NCI-H524 treated with DMSO at 0.1 percent for 48 hours (cell line): ENCODE measurements at regions not wholly inside any gene's neighbourhood (a gene's known extent, or its start where the extent isn't known, plus 50 kb on each side); places are given as distances from the start of the nearest gene placed in this dataset.
A peak's percentile ranks its signal among the peaks of the same experiment; 100 is the strongest.

ENCODE experiments used
- DNase-seq: peaks from one replicate; lab custom pipeline; 2025; lab: John Stamatoyannopoulos, UW

DNA sequence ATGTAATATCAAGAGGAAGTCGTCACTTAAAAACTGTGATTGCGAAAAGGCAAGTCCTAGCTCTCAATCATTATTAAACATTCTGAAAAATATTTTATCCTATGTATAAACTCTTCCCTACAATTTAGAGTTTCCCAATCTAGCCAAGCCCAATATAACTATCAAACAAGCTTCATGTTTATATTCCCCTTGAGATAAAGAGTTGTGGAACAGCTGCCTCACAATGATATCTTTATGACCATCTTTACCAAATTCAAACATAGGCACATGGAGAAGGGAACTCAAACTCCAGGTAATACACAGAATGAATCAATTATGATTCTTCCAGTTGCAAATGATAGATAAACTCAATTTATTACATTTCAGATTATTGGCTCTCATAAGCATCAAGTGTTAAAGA is 1468.7 kb downstream of the EFNA5 start:
- DNase-seq = no peak

DNA sequence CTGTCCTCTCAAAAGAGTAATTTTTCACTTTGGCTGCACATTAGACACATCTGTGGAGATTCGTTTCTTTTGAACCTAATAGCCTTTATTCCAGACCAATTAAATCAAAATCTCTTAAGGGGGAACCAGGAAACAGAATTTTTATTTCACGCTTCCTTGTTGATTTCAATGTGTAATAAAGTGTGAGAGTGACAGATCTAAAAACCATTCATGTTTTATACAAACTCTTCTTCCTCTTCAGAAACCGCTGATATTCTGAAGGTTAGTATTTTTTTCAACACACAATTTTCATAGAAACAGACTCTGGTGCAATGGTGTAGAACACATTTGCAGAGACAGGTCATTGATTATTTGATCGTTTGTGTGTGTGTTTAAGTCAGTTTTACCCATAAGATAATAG is 1469.8 kb downstream of the EFNA5 start:
- DNase-seq = no peak

DNA sequence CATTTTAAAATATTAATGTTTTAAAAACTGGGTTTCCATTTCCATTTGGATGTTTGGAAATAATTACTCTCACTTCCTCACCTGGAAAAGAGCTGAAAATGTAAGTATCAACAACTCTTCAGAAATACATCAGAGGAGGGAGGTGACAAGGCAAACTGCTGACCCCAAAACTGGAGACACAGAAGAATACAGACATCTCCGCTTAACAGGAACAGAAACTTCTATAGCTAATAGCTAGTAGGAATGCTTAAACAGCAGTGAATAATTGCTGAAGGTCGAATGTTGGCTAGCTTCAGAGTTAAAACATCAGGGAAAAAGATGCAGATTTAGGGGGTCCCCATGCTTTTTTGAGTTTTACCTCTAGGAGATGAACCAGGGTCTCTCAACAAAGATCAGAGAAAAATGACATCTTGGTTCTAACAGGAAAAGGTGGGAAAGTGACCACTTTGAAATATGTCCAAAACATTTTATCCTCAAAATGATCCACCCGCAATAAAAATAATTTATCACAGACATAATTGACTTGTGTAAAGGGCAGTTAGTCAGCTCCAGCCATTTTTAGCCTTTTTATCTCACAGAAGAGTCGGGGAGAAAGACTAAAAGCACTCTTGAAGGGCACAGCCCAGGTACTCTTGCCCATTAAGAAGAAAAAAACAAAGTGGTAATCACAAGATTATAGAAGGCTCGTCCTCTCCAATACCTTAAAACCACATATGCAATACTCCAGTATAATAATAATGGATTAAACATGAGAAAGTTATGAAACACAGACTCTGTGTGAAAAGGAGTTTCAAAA is 1474.9 kb downstream of the EFNA5 start:
- no peak for DNase-seq

DNA sequence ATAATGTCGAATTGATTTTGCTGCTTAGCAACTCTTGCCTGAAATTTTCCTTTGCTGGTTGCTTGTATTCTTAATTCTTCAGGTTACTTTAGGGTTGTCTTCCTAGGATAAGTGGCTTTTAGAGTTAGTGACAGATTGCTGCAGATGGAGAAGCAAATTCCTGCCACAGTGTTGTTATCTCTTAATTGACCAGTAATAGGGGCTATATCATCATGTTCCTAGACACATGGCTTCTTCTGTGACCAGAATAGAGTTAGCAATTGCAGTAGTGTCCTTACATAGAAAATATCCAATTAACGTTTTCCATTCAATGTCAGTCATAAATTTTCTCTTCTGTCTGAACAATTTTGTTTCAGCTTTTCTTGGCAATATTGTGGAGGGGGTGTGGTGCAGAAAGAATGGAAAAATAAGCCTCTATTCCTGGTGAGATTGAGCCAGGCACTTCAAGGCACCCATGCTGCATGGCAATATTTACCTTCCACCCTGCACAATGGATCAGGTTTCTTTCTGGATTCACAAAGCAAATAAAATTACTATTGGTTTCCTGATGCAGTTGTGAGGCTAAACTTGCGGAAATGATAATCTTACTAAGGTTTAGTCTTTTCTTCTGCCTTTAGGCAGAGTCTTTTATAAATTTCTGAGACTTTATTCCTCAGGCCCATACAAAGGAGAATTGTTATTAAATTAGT is 1481.5 kb downstream of the EFNA5 start:
- peak; percentile 67 for DNase-seq

DNA sequence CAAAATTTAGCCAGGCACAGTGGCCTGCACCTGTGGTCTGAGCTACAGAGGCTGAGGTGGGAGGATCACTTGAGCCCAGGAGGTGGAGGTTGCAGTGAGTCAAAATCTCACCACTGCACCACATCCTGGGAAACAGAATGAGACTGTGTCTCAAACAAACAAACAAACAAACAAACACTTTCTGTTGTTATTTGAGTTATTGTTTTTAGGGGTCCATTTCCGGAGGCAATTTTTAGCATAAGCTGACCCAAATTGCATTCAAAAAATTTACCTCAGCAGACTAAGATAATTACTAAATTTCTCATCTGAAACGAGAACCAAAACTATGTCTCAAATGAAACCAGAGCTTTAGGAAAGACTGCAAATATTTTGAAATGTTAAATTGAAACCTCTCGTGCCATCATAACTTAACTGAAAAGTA is 1485.1 kb downstream of the EFNA5 start:
- no peak for DNase-seq

GRCh38 chr5:106174903-106175302 is 1495.8 kb downstream of the EFNA5 start:
- no peak for DNase-seq

DNA sequence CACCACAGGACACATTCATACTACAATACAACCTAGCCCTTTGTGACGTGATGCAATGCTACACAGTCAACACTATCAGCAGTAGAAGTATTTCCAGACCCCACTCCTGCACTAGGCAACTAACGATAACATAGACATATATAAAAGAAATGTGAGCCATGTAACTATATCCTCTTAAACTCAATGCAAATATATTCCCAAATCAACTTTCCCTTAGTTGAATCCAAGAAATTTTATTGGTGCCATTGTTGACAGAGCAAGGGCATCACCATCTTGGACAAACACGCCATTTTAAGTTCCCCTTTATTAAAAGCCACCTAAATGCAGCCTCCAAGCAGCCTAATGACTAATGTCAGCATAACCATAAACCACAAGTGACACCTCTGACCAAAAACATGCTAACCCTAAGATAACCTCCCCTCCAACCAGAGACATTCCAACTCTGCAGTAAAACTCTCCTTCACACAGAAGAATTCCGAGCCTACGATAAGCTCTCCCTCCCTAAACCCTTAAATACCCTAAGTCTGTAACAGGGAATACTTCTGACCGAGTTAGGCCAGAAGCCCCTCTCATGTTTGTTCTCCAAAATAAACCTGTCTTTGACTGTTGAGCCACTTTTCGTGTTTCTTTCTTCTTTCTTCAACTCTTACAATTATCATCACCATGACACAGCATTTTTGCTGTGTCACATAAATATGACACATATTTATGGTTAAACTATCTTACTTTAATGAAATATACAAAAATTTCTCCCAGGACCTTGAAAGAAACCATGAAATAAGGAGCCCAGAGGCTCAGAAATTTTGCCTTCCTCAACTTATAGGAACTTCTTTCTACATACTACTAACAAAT is 1497.8 kb downstream of the EFNA5 start:
- no peak for DNase-seq

DNA sequence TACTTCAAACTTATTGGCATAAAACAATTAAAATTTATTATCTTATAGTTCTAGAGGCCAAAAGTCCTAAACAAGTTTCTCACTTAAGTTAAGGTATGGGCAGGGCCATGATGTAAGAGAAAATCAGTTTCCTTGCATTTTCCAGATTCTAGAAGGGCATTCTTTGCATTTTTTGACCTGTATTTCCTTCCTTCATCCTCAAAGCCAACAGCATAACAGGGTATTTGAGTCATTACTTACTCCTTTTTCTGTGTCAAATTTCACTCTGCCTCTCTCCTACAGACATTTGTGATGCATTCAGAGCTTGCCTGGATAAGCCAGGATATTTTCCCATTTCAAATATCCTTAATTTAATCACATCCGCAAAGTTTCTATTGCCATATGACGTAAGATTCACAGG is 1499.0 kb downstream of the EFNA5 start:
- no peak for DNase-seq

GRCh38 chr5:106171132-106171531 is 1499.6 kb downstream of the EFNA5 start:
- DNase-seq = no peak

DNA sequence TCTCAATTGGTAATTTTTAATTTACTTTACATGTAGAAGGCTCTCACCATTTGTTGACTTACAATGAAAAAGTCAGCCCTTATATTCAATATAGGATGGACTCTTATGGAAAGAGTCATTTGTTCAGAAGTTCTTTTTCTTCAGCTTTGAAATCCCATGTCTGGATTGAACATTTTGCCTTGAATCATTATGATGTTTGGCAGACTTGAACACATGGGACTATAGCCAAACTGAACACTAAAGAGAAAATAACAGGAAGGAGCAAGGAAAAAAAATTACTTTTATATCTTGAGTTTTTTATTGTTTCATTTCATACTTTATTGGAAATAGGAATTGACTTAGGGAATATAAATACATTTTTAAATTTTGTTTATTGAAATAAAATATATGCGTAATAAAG is 1503.0 kb downstream of the EFNA5 start:
- DNase-seq = no peak

GRCh38 chr5:106163233-106163632 is 1507.5 kb downstream of the EFNA5 start:
- no peak for DNase-seq

GRCh38 chr5:106159616-106160015 is 1511.1 kb downstream of the EFNA5 start:
- no peak for DNase-seq

GRCh38 chr5:106154280-106154716 is 1516.4 kb downstream of the EFNA5 start:
- DNase-seq = no peak

GRCh38 chr5:106152569-106152968 is 1518.2 kb downstream of the EFNA5 start:
- no peak for DNase-seq

GRCh38 chr5:106142116-106142515 is 1528.6 kb downstream of the EFNA5 start:
- no peak for DNase-seq

DNA sequence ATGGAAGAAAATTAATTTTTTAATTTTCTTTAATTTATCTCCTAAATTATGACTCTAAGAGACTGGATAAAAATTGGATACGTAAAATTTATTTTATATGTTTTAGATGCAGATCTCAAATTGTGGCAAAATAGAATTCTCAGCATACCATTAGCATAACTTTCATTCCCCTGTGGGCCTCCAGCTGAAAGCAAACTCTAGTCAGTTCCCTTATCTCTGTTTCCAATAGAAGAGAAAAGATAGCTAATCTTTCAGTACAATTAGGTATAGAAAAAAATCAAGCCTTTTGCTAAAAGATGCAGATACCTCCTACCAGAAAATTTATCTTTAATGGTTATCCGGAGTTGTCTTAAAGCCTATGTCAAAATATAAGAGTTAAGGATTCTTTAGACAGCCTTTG is 1530.6 kb downstream of the EFNA5 start:
- no peak for DNase-seq

- DNase-seq = no peak
Measured at GRCh38 chr5:106136061-106136460, 1534.7 kb downstream of the EFNA5 start.

DNA sequence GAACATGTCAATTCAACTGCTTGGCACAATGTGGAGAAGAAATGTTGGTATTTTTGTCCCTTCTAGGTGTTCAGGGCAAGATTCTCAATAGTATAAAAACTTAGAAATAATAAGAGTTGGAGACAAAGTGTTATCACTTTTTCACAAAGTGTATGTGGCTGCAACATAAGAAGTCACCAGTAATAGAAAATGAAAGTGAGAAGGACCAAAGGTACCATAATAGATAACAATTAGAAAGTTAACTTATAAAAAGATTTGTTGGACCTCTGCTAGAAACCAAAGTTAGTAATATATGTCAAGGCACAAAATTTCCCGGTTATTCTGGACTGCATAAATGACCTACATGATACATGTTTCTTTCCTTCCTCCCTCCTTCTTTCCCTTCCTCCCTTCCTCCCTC is 1535.3 kb downstream of the EFNA5 start:
- DNase-seq = no peak

GRCh38 chr5:106134549-106134948 is 1536.2 kb downstream of the EFNA5 start:
- no peak for DNase-seq

DNA sequence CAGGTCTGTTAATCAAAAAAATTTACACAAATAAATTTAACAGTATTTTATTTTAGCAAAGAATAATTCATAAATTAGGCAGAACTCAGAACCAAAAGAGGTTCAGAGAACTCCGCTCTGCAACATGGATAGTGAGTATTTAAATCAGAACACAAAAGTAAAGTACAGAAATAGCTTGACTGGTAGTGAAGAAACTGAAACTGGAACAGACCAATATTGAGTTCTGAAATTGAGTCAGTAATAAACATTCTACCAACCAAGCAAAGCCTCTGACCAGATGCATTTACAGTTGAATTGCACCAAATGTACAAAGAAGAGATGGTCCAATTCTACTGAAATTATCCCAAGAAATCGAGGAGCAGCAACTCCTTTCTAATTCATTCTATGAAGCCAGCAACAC is 1542.8 kb downstream of the EFNA5 start:
- DNase-seq = no peak

- DNase-seq = no peak
Measured at GRCh38 chr5:106127341-106127781, 1543.4 kb downstream of the EFNA5 start.

DNA sequence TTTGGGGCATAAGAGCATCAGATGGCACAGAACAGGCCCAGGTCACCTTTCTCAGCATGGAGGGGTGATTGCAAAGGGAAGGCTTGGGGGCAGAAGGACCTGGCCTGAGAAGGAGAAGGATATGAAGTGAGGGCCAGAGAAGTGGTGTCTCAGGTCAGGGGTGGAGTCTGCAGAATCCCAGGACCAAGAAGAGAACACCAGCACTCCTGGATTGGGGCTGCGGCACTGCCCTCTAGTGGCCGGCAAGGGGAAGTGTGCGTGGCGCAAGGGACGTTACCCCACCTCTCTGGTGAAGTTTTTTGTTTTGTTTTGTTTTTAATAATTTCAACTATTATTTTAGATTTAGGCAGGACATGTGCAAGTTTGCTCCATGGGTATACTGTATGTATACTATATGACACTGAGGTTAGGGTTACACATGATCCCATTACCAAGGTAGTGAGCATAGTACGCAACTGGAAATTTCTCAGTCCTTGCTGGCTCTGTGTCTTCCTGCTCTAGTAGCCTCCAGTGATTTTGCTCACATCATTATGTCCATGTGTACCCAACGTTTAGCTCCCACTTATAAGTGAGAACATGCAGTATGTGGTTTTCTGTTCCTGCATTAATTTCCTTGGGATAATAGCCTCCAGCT is 1548.6 kb downstream of the EFNA5 start:
- no peak for DNase-seq
